Smooth muscle cell (in vitro differentiated cells): ENCODE measurements at regions not wholly inside any gene's neighbourhood (a gene's known extent, or its start where the extent isn't known, plus 50 kb on each side); places are given as distances from the start of the nearest gene placed in this dataset.

ENCODE experiments used
- DNase-seq: peaks from one replicate; lab custom pipeline; 2025; ENCODE audit not compliant: unreplicated experiment; lab: John Stamatoyannopoulos, UW
- H2AFZ ChIP-seq: fragments of 200-600 bp; sonication (generic); 2 replicates; pipeline ENCODE4 v1.6.0; 2016; ENCODE audit warnings: antibody characterized with exemption, low read depth, mild to moderate bottlenecking
- H3F3A ChIP-seq: fragments of 200-600 bp; sonication (generic); 2 replicates; pipeline ENCODE4 v1.6.0; 2017; ENCODE audit warnings: antibody characterized with exemption, low read depth
- H3K27ac ChIP-seq: fragments of 200-600 bp; sonication (generic); 2 replicates; pipeline ENCODE4 v1.5.1; 2016; ENCODE audit warnings: low read depth, mild to moderate bottlenecking
- H3K27me3 ChIP-seq: fragments of 200-600 bp; sonication (generic); 2 replicates; pipeline ENCODE4 v1.6.1; 2016; ENCODE audit warnings: low read depth, mild to moderate bottlenecking
- H3K36me3 ChIP-seq: fragments of 200-600 bp; sonication (generic); 2 replicates; pipeline ENCODE4 v1.5.1; 2016; ENCODE audit warnings: low read depth
- H3K4me1 ChIP-seq: fragments of 200-600 bp; sonication (generic); 2 replicates; pipeline ENCODE4 v1.5.1; 2016; ENCODE audit warnings: low read depth
- H3K4me2 ChIP-seq: fragments of 200-600 bp; sonication (generic); 2 replicates; pipeline ENCODE4 v1.6.0; 2016; ENCODE audit warnings: mild to moderate bottlenecking
- H3K4me3 ChIP-seq: fragments of 200-600 bp; sonication (generic); 2 replicates; pipeline ENCODE4 v1.5.1; 2016; ENCODE audit warnings: mild to moderate bottlenecking
- H3K79me2 ChIP-seq: fragments of 200-600 bp; sonication (generic); 2 replicates; pipeline ENCODE4 v1.6.0; 2016; ENCODE audit warnings: low read depth, mild to moderate bottlenecking
- H3K9ac ChIP-seq: fragments of 200-600 bp; sonication (generic); 2 replicates; pipeline ENCODE4 v1.6.0; 2016; ENCODE audit warnings: low read depth
- H3K9me3 ChIP-seq: fragments of 200-600 bp; sonication (generic); replicated peaks from 2 replicates; pipeline ENCODE4 v1.5.1; 2016; ENCODE audit warnings: low read depth
- H4K20me1 ChIP-seq: fragments of 200-600 bp; sonication (generic); 2 replicates; pipeline ENCODE4 v1.6.0; 2016; ENCODE audit warnings: low read depth
- WGBS: methylation state at CpG from one replicate; pipeline ENCODE4 v1.1.7; 2016; ENCODE audit warnings: low lambda C conversion rate; 5-methylcytosine and 5-hydroxymethylcytosine counted together
- TF ChIP-seq, protein P1 (sequence below): fragments of 200-600 bp; sonication (generic); IDR thresholded peaks from 2 replicates; pipeline ENCODE4 v1.5.1; 2017; ENCODE audit warnings: borderline replicate concordance, mild to moderate bottlenecking, antibody characterized with exemption; ENCODE audit not compliant: insufficient read depth, poor library complexity, severe bottlenecking

DNA sequence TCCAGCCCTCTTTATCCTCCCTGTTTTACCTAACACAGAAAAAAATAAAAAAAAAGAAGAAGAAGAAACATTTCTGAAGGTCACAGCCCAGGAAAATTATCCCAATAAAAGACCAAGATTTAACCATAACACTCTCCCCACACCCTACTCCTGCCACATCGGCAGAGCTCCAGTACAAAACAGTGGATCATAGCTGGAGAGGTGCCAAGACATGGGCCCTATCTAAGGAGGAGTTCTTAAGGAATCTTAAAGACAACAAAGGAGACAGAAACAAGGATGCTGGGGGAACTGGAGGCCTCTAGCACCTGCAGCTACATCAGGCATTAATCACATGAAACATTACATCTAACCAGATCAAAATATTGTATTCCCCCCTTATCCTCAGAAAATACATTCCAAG, 432.8 kb downstream of the MATN1 start:
- H3K9ac ChIP-seq: no peak overlapping the region
- no peaks in the 10 kb centered on the region for H3F3A ChIP-seq
- no peak overlapping the region for H2AFZ ChIP-seq
- H3K9me3 ChIP-seq: no peaks in the 10 kb centered on the region
- no peak for DNase-seq
- WGBS: 74% methylated on average over 1 of the region's 1 CpG
- H3K36me3 ChIP-seq: no peaks in the 10 kb centered on the region
- H3K79me2 ChIP-seq: no peaks in the 10 kb centered on the region
- H3K4me3 ChIP-seq: no peak overlapping the region
- H3K27me3 ChIP-seq: peaks cover 55% of the 10 kb centered on the region
- TF ChIP-seq, protein P1, sequence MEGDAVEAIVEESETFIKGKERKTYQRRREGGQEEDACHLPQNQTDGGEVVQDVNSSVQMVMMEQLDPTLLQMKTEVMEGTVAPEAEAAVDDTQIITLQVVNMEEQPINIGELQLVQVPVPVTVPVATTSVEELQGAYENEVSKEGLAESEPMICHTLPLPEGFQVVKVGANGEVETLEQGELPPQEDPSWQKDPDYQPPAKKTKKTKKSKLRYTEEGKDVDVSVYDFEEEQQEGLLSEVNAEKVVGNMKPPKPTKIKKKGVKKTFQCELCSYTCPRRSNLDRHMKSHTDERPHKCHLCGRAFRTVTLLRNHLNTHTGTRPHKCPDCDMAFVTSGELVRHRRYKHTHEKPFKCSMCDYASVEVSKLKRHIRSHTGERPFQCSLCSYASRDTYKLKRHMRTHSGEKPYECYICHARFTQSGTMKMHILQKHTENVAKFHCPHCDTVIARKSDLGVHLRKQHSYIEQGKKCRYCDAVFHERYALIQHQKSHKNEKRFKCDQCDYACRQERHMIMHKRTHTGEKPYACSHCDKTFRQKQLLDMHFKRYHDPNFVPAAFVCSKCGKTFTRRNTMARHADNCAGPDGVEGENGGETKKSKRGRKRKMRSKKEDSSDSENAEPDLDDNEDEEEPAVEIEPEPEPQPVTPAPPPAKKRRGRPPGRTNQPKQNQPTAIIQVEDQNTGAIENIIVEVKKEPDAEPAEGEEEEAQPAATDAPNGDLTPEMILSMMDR: no peak
- H3K4me2 ChIP-seq: no peak overlapping the region
- no peaks in the 10 kb centered on the region for H4K20me1 ChIP-seq
- no peaks in the 10 kb centered on the region for H3K4me1 ChIP-seq
- no peak overlapping the region for H3K27ac ChIP-seq

DNA sequence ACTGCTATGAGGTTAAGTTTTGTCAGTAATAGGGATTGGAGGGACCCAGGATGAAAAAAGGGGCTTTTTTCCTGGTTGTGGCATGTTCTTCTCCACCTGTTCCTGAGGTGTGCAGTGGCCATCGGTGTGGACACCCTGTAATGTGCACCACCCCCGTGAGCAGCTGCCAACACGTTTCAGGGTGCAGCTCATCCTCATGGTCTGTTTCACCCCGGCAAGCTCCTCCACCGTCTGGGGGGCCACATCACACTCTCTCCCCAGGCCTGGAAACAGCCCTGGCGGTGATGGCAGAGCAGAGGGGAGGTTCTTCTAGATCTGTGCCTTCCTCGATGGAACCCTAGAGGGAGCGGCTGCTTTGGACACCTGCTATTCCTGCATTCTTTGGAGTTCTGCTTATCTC, 435.4 kb downstream of the MATN1 start:
- Histone ChIP-seq H3K36me3 (no peaks in the 10 kb centered on the region), H3K4me2 (no peak overlapping the region), H4K20me1 (no peaks in the 10 kb centered on the region), H3K9ac (no peak overlapping the region), H3K9me3 (no peaks in the 10 kb centered on the region), H3K27me3 (peaks cover 48% of the 10 kb centered on the region), H3K4me3 (no peak overlapping the region), H3K79me2 (no peaks in the 10 kb centered on the region), H2AFZ (no peak overlapping the region), H3K27ac (no peak overlapping the region), H3F3A (no peaks in the 10 kb centered on the region), H3K4me1 (no peaks in the 10 kb centered on the region)
- WGBS: 88% methylated on average over 8 of the region's 8 CpGs
- TF ChIP-seq, protein P1: no peak
- DNase-seq: no peak

DNA sequence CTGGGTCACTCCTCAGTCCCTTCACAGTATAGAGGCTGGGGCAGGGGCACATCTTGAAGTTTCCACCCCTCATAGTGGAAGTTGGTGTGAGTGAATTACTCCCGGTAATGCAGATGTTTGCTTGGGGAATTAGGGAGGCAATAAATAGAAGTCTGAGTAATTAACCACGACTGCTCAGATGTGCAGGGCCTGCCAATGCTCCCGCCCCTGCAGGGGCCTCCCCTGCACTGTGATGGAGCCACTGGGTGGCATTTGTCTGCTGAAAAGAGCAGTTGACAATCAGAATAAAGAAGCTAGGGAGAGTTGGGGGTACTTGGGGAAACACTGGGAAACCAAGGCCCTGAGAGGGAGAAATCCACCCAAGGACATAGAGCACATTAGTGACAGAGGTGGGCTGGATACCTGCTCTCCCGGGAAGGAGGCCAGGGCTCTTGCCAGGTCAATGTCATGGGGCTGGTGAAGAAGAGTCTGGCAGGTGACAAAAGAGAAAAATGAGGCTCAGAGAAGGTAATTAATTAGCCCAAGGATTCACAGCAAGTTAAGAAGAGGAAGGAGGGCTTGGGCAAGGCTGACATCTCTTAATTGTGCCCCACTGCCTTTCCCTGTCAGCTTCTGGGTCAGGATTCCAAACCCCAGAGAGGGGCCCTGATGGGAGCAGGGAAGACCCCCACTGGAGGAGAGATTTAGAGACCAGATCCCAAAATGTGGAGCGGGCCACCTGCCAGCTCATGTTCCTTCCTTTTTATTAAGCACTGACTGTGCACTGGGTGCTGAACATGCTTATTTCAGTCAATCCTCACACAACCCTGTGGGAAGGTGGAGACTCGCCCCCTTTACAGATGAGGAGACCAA, 436.2 kb downstream of the MATN1 start:
- no peaks in the 10 kb centered on the region for H4K20me1 ChIP-seq
- no peaks in the 10 kb centered on the region for H3K79me2 ChIP-seq
- TF ChIP-seq, protein P1: no peak
- H3K36me3 ChIP-seq: no peaks in the 10 kb centered on the region
- peak overlapping the region; percentile 55 for H3K4me2 ChIP-seq
- H3K9ac ChIP-seq: no peak overlapping the region
- 50% methylated on average over 6 of the region's 6 CpGs for WGBS
- no peaks in the 10 kb centered on the region for H3K4me1 ChIP-seq
- H3K4me3 ChIP-seq: no peak overlapping the region
- H3K9me3 ChIP-seq: no peaks in the 10 kb centered on the region
- no peak overlapping the region for H2AFZ ChIP-seq
- DNase-seq: no peak
- H3K27me3 ChIP-seq: peaks cover 40% of the 10 kb centered on the region
- H3K27ac ChIP-seq: no peak overlapping the region
- no peaks in the 10 kb centered on the region for H3F3A ChIP-seq
